Spleen (tissue), 11 donors: ENCODE measurements at regions not wholly inside any gene's neighbourhood (a gene's known extent, or its start where the extent isn't known, plus 50 kb on each side); places are given as distances from the start of the nearest gene placed in this dataset.
"Not testable (repeated sequence)": the region's sequence is repeated elsewhere in the genome, so short reads cannot be mapped to it uniquely, and the experiment has no call there.

Experiments used
- DNase-seq: peaks from one replicate; pipeline ENCODE4 v3.0.0-alpha.2; 2020
- H3K27ac ChIP-seq, 8 donors: fragments of 200-600 bp; sonication (generic) in 7 of 8; 1 replicate in 4 of 8; 2 replicates in 4 of 8; pipeline versions ENCODE4 v1.5.0 to v1.8.0; 2016 to 2021; ENCODE audit warnings: inconsistent platforms in 4 of 8, mild to moderate bottlenecking in 4 of 8, moderate library complexity in 1 of 8
- H3K27me3 ChIP-seq, 7 donors: fragments of 200-600 bp; sonication (generic) in 6 of 7; replicated peaks in 1 of 7; 1 replicate in 4 of 7; 2 replicates in 3 of 7; pipeline versions ENCODE4 v1.5.0 to v1.8.0; 2016 to 2021; ENCODE audit warnings: inconsistent platforms in 3 of 7, mild to moderate bottlenecking in 1 of 7
- H3K36me3 ChIP-seq, 6 donors: fragments of 200-600 bp; sonication (generic) in 5 of 6; 1 replicate in 4 of 6; 2 replicates in 2 of 6; pipeline versions ENCODE4 v1.5.0 to v1.8.0; 2016 to 2021; ENCODE audit warnings: inconsistent platforms in 2 of 6
- H3K4me1 ChIP-seq, 6 donors: fragments of 200-600 bp; sonication (generic) in 5 of 6; 1 replicate in 3 of 6; 2 replicates in 3 of 6; pipeline versions ENCODE4 v1.5.0 to v1.8.0; 2016 to 2021; ENCODE audit warnings: inconsistent platforms in 3 of 6
- H3K4me3 ChIP-seq, 8 donors: fragments of 200-600 bp; sonication (generic) in 7 of 8; 1 replicate in 4 of 8; 2 replicates in 4 of 8; pipeline versions ENCODE4 v1.5.0 to v1.8.0; 2016 to 2021; ENCODE audit warnings: inconsistent platforms in 4 of 8, mild to moderate bottlenecking in 4 of 8, moderate library complexity in 2 of 8
- H3K9me3 ChIP-seq, 8 donors: fragments of 200-600 bp; sonication (generic) in 7 of 8; 1 replicate in 4 of 8; 2 replicates in 4 of 8; pipeline versions ENCODE4 v1.5.0 to v1.8.0; 2016 to 2021; ENCODE audit warnings: inconsistent platforms in 4 of 8
- CTCF ChIP-seq, 11 experiments: fragments of 200-600 bp in 7 of 11; fragments of 450-650 bp in 4 of 11; sonication (generic) in 4 of 11; IDR thresholded peaks in 8 of 11; conservative IDR thresholded peaks in 3 of 11; 1 replicate in 7 of 11; 2 replicates in 4 of 11; pipeline versions ENCODE4 v1.4.0 to v1.8.0; 2016 to 2021; ENCODE audit warnings: antibody characterized with exemption in 11 of 11, inconsistent platforms in 4 of 11, mild to moderate bottlenecking in 1 of 11
- POLR2A ChIP-seq, 3 donors: fragments of 450-650 bp; IDR thresholded peaks; one replicate each; pipeline ENCODE4 v1.5.1; 2017; ENCODE audit warnings: antibody characterized with exemption in 3 of 3, mild to moderate bottlenecking in 1 of 3
- POLR2AphosphoS5 ChIP-seq, 3 donors: sonication (generic); formaldehyde crosslinking; IDR thresholded peaks; one replicate each; pipeline ENCODE4 v1.5.1; 2017; ENCODE audit warnings: antibody characterized with exemption in 3 of 3
- WGBS, 5 donors: extraction: QIAGEN DNeasy Blood & Tissue Kit in 3 of 5; methylation state at CpG; one replicate each; pipeline versions ENCODE4 v1.1.5 to v1.1.7; 2013 to 2018; 5-methylcytosine and 5-hydroxymethylcytosine counted together
- intact Hi-C: fragments of 100-400 bp; cut with DNase I; formaldehyde crosslinking; loops from one replicate; pipeline ENCODE4 v1.15.0; 2023; ENCODE audit warnings: low total_unique reads
- donor health status: healthy with polysubstance abuse.
- donor health status: DM: no; HTN: no; CAD: no; lungs with moderate emphysema.
- donor health status: DM: no; HTN: no; CAD: no.
- donor health status: Bipolar disorder and iron deficiency.
- donor health status: healthy.
- donor health status: DM: no; HTN: no; CAD: no.
- donor health status: DM: yes; HTN: yes; CAD: no.

GRCh38 chr20:29313481-29313880 is 1944.0 kb upstream of the DEFB115 start:
- WGBS, 5 donors = 69 to 84% (median 81%) methylated on average over 18 of the region's 18 CpGs
- no peak for TF ChIP-seq POLR2AphosphoS5 (IDR thresholded peaks at IDR 0.05)
- no peak for TF ChIP-seq CTCF (IDR thresholded peaks at IDR 0.05 in 8 of 11, conservative IDR thresholded peaks at IDR 0.05 in 3 of 11)
- no peak for TF ChIP-seq POLR2A (IDR thresholded peaks at IDR 0.05)

GRCh38 chr20:29314294-29314693 is 1943.2 kb upstream of the DEFB115 start:
- no peak for DNase-seq
- Histone ChIP-seq H3K36me3 (no peaks in the 10 kb centered on the region), H3K27me3 (peaks cover 0 to 12% (median 0%) of the 10 kb centered on the region in 7 donors), H3K4me3 (no peak overlapping the region), H3K27ac (no peak overlapping the region), H3K9me3 (peaks cover 0 to 63% (median 26%) of the 10 kb centered on the region in 8 donors), H3K4me1 (no peaks in the 10 kb centered on the region)
- intact Hi-C loops = no loop called here
- TF ChIP-seq POLR2A (IDR thresholded peaks at IDR 0.05) (no peak), CTCF (IDR thresholded peaks at IDR 0.05 in 8 of 11, conservative IDR thresholded peaks at IDR 0.05 in 3 of 11) (no peak), POLR2AphosphoS5 (IDR thresholded peaks at IDR 0.05) (no peak)
- WGBS, 5 donors = 80 to 89% (median 84%) methylated on average over 6 of the region's 6 CpGs

More at GRCh38 chr20:29313481-29313880, 1944.0 kb upstream of the DEFB115 start:
- H3K27me3 ChIP-seq = peaks cover 0 to 4% (median 0%) of the 10 kb centered on the region in 7 donors
- DNase-seq = no peak
- H3K9me3 ChIP-seq = peaks cover 0 to 56% (median 18%) of the 10 kb centered on the region in 8 donors
- no peaks in the 10 kb centered on the region for H3K36me3 ChIP-seq
- no peak overlapping the region for H3K4me3 ChIP-seq
- intact Hi-C loops = no loop called here
- no peak overlapping the region for H3K27ac ChIP-seq
- H3K4me1 ChIP-seq = no peaks in the 10 kb centered on the region

GRCh38 chr20:29318871-29319461 is 1938.5 kb upstream of the DEFB115 start:
- WGBS, 5 donors = 40 to 77% (median 67%) methylated on average over 35 to 37 of the region's 37 CpGs
- Histone ChIP-seq H3K9me3 (peaks cover 0 to 60% (median 16%) of the 10 kb centered on the region in 8 donors), H3K27ac (no peak overlapping the region), H3K36me3 (no peaks in the 10 kb centered on the region), H3K4me3 (no peak overlapping the region), H3K27me3 (peaks cover 0 to 43% (median 0%) of the 10 kb centered on the region in 7 donors), H3K4me1 (no peaks in the 10 kb centered on the region)
- intact Hi-C loops = no loop called here
- TF ChIP-seq CTCF (IDR thresholded peaks at IDR 0.05 in 8 of 11, conservative IDR thresholded peaks at IDR 0.05 in 3 of 11) = no peak
- TF ChIP-seq POLR2A (IDR thresholded peaks at IDR 0.05) = no peak
- no peak for TF ChIP-seq POLR2AphosphoS5 (IDR thresholded peaks at IDR 0.05)
- DNase-seq = no peak

- peaks cover 0 to 50% (median 0%) of the 10 kb centered on the region in 7 donors for H3K27me3 ChIP-seq
- intact Hi-C loops = no loop called here
- no peaks in the 10 kb centered on the region for H3K36me3 ChIP-seq
- 25 to 72% (median 46%) methylated on average over 12 to 23 of the region's 23 CpGs for WGBS, 5 donors
- no peak overlapping the region for H3K27ac ChIP-seq
- H3K9me3 ChIP-seq = peaks cover 0 to 59% (median 17%) of the 10 kb centered on the region in 8 donors
- TF ChIP-seq CTCF (IDR thresholded peaks at IDR 0.05 in 8 of 11, conservative IDR thresholded peaks at IDR 0.05 in 3 of 11) = no peak
- TF ChIP-seq POLR2A (IDR thresholded peaks at IDR 0.05) = no peak
- TF ChIP-seq POLR2AphosphoS5 (IDR thresholded peaks at IDR 0.05) = no peak
- no peak for DNase-seq
- H3K4me3 ChIP-seq = no peak overlapping the region
- H3K4me1 ChIP-seq = no peaks in the 10 kb centered on the region
Observed at GRCh38 chr20:29319725-29320124, 1937.7 kb upstream of the DEFB115 start.

GRCh38 chr20:29320216-29320949 is 1937.1 kb upstream of the DEFB115 start:
- H3K36me3 ChIP-seq, intact Hi-C loops, H3K27ac ChIP-seq, H3K4me1 ChIP-seq, DNase-seq, H3K4me3 ChIP-seq: not testable (repeated sequence)
- 21 to 53% (median 38%) methylated on average over 31 to 35 of the region's 35 CpGs for WGBS, 5 donors
- Histone ChIP-seq H3K27me3 (peaks cover 0 to 57% (median 0%) of the 10 kb centered on the region in 7 donors), H3K9me3 (peaks cover 0 to 65% (median 17%) of the 10 kb centered on the region in 8 donors)

- DNase-seq, H3K4me1 ChIP-seq, H3K36me3 ChIP-seq, H3K27ac ChIP-seq, H3K4me3 ChIP-seq, intact Hi-C loops: not testable (repeated sequence)
- H3K27me3 ChIP-seq = peaks cover 0 to 82% (median 0%) of the 10 kb centered on the region in 7 donors
- H3K9me3 ChIP-seq = peaks cover 0 to 70% (median 7%) of the 10 kb centered on the region in 8 donors
- WGBS, 5 donors = 47 to 85% (median 78%) methylated on average over 37 of the region's 37 CpGs
Observed at GRCh38 chr20:29323631-29324515, 1933.6 kb upstream of the DEFB115 start.
